Stimulated activated CD8-positive, alpha-beta memory T cell treated with anti-CD3 and anti-CD28 coated beads, Interleukin-15, amount 100 ng/mL, for 24 hours (primary cell): ENCODE measurements at regions not wholly inside any gene's neighbourhood (a gene's known extent, or its start where the extent isn't known, plus 50 kb on each side); places are given as distances from the start of the nearest gene placed in this dataset.

Experiments
- DNase-seq: peaks from one replicate; pipeline ENCODE4 v3.0.0-alpha.2; 2020; ENCODE audit warnings: low read depth

DNA sequence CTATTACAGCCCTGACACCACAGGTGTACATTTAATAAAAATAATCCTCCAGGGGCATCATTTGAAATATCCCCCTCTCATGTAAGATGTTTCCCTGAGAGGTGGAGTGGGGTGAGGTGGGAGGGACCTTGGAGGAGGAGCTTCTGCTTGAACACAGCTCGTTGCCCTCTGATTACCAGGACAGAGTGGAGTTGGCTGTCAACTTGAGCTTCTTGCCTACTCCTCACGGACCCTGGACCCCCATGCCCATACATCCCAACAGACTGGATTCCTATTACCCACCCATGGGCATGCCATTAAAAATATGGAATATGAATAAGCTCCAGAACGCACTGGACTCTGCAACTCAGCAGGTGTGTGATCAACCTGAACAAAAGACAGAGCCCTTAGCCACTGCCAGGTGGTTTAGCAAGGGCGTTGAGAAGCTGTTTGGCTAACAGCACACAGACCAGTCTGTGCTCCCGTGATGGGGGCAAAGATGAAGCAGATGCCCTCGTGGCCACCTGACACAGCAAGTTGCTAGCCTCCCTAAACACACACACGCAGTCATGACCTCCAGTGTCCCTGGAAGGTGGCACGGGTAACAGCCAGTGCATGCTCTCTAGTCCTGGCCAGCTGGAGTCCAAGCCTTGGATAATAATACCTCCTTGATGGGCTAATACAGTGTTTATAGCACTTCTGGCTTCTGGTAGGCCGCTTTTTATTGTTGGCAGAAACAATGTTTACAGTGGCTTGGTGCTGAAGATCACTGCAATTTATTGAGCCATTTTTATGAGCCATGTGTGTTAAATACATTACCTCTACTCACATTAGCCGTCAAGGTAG lies 155.0 kb downstream of the TOMM20 start:
- DNase-seq, result no peak

DNA sequence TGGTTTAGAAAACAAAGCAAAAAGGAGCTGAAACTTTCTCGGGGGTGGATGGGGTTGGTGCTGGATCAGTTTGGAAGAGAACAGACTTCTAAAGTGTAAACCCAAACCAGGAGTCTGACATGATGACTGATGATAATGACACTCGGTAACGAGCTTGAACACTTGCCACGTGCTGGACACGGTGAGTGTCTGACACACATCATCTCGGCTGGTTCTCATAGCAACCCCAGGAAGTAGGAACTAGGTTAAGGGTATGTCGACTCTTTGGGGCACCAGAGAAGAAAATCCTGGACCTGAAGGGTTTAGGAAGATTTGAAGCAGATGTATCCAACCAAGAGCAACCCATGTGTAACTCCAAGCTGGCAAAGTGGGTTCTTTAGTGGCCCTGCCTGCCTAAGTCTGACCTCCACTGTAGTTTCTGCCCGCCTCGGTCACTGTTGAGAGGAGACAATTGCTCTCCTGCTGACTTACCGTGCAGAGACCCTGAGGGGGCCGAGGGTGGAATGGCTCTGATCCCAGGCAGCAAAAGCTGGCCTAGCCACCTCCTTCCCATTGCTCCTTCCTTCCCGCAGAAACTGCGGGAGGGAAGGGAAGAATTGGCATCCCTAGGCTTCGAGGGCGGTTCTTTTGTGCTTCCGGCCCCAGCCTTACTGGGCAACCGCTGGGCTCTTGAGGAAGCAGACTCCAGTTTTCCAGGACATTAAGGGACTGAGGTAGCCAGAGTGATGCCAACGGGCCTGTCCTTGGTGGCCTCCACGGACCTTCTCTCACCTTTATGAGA lies 156.0 kb downstream of the TOMM20 start:
- no peak for DNase-seq

DNA sequence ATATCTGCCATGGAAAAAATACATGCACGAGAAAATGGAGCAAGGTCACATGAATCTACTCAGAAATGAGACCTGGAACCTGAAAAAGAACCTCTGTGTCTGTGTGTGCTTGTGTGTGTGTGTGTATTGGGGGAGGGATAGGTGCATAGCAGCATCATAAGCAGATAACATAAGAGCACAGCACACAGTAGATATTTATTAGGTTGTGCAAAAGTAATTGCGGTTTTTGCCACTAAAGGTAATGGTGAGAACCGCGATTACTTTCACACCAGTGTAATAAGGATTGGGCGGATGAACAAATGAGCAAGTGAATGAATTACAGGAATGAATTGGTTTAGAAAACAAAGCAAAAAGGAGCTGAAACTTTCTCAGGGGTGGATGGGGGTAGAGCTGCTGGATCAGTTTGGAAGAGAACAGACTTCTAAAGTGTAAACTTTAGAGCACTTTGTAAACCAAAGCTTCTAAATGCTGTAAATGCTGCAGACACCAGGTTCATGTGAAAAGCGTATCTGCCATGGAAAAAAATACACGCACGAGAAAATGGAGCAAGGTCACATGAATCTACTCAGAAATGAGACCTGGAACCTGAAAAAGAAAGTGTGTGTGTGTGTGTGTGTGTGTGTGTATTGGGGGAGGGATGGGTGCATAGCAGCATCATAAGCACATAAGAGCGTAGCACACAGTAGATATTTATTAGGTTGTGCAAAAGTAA lies 156.9 kb downstream of the TOMM20 start:
- DNase-seq, result no peak

DNA sequence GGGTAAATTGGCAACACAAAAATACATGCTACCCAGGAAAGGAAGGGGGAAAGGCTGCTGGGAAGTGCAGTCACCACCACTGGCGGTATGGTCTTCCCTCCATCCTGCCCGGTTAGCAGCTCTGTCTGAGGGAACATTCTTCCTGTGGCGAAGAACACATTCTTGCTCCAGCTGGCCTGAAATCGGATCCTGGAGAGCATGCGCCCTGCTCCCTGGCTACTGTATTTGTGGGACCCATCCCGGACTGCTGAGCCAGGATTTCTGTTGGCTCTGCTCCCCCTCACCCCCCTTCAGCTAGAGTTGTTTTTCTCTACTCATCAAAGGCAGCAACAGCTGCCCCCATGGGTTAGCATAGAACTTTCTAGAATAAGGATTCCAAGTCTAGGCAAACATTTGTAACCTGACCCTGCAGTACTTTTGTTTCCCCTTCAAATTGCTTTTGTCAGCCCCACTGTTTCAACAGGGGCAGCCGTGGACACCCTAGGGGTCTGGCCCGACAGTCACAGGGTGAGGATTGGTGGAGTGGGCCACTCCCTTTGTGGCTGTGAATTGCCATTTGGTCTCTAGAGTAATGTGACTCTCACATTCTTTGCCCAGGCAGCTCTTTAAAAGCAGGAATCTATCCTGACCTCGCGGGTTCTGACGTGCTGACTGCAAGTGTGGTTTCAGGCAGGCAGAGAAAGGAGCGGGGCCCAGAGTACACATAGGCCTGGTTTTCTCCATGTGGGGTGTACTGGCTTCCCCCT lies 157.7 kb downstream of the TOMM20 start:
- no peak for DNase-seq

DNA sequence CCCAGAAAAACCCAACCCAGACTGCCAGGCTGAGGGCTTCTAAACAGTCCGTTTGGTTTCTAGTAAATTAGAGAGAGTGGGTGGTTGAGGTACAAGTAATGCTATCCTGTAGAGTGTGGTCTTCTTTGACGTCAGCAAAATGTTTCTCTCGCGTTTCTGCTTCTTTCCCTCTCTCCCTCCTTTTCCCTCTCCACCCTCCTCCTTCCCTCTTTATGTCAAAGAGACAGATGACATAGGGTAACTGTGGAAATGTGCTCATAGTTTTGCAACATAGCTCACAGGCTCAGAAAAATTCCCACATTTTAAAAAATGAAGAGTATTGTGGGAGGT lies 158.3 kb downstream of the TOMM20 start:
- DNase-seq, result no peak

DNA sequence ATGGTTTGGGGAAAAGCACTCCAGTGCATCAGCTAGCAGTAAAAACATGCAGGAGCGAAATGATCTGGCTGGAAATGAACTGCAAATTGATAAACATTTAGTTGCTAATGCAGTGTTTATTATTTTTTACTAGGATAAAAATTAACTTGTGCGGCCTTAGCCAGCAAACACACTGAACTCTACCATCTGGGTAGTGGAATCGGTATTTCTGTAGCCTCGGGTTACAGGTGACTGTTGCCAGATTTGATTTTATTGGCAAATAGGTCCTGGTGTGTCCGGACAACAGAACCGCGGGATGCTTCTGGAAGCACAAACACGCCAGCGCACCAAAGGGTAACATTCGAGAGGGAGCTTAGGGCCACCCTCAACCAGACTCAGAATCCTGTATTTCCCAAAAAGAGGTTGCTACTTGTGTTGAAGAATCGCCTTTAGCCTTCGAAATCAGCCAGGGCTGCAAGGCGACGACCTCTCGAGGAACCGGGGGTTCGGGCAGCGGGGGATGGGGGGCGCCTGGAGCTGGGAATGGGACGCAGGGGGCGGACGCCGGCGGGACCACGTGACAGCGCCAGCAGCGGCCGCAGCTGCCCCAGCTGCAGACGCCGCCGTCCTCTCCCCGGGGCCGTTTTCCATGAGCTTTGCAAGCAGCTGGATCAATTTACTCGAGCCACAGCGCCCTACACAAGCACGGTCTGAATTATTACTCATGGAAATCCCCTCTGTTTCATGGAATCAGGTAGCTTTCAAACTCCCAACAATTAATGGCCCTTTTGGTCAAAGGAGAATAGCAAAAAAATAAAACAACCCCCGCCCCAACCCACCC lies 158.8 kb downstream of the TOMM20 start:
- DNase-seq, result no peak

DNA sequence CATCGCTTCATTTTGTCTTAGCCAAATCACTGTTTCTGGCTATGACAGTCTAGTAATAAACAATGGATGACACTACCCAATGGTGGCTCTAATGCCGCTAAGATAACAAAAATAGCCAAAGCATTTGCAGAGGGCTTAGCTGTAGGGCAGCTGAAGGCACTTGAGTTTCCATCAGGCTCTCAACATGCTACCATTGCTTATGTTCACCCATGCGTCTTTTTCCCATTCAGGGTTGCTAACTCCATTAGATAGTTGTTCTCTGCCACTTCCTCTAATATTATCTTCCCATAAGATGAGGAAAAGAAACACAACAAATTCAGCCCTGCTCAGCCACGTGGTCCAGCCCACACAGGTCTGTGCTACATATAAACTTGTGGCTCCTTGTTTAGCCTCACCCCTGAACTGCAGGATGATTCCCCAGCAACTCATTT lies 159.6 kb downstream of the TOMM20 start:
- DNase-seq, result no peak

DNA sequence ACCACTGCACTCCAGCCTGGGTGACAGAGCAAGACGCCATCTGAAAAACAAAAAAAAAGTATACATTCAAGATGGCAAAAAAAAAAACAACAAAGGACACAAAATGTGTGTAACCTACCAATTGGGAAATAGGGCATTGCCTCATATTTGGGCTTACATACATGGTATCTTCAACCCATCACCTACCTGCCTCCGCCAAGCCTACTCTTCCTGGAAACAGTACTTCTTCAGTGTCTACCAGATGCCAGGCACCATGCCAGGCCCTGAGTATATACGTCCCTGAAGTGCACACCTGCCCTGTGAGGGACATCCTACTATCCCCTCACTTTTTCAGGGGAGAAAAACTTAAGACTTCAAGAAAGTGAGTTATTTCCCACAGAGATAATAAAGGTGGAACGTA lies 160.2 kb downstream of the TOMM20 start:
- no peak for DNase-seq

DNA sequence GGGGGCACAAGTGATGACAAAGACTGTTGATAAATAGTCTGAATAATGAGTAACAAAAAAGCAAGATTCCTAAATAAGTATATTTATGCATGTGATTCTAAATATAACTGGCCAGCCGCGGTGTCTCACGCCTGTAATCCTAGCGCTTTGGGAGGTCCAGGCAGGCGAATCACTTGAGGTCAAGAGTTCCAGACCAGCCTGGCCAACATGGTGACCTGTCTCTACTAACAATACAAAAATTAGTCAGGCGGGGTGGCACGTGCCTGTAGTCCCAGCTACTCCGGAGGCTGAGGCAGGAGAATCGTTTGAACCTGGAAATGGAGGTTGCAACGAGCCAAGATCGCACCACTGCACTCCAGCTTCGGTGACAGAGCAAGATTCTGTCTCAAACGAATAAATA lies 161.5 kb downstream of the TOMM20 start:
- no peak for DNase-seq

DNA sequence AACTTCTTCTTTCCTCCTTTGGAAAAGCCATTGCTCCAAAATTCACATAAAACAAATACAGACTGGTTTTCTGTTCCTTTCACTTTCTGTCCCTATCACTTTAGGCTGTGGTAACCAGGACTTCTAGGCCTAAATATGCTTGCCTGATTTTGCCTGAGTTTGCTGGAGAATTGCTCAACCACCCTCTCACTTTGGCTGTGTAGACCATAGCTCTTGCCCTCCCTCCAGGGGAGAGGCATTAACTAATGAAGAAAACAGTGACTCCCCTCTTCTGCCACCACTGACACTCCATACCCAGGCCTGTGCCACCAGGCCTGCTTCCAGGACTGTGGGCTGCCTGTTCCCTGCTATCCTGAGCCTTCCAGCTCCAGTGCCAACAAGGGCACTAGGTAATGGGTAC lies 163.5 kb downstream of the TOMM20 start:
- no peak for DNase-seq

DNA sequence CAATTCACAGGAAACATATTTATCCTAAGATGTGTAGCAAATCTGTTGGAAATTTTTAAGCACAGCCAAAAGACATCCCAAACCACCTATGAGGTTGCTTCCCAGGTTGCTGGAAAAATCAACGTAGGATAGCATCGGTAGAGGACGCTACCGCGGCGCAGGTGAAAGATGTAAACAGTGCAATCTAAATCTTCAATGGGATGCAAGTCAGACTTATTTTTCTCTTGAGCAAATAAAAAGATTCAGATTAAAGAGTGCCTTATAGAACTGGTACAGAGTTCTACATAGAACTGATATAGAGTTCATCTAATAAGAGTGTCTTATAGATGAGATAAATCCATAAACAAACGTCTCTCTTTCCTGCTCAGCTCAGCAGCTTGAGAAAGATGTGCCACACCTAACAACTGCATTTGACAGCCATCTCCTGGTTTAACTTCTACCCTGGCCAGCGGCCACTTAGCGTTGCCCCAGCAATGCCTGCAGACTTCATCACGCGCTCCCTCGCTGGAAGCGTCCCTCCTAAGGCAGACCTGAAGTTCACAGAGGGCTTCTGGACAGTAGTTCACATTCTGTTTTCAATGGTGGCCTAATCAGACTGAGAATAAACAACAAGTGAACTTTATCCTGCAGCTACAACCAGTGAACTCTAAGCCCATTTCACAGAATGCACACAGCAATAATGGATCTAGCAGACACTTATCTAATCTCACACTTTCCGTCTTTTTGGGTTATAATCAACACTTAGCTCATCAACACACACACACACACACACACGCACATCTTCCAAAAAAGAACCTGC lies 164.5 kb downstream of the TOMM20 start:
- no peak for DNase-seq

DNA sequence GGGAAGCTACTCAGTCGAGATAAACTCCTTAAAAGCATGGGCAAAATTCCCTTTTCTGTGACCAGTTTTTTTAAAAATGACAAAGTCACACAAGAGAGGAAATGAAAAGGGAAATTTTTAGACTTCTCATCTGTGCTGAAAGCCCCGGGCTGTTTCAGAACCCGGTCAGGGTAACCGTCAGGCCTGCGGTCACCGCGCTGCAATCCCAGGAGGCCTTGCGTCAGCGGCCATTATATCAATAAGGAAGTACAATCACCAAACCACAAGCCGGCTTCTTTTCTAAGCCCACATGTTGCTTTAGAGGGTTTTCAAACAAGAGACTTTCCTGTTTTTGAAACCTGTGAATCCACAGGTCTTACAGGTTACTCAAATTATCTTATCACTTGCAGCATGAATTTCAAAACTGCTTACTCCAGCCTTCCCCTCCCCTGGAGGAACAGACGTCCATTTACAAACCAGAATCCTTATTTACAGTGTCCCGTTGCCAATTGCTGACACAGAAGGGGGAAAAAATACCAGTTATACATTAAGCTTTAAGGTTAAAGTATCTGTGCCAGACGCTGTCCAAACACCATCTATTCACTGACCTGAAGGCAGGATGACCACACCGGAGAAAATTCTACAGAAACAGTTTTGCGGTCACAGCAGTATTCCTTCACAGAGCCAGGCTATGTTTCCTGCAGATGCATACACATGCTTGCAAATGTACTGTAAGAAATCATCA lies 165.3 kb downstream of the TOMM20 start:
- peak; percentile 70 for DNase-seq

DNA sequence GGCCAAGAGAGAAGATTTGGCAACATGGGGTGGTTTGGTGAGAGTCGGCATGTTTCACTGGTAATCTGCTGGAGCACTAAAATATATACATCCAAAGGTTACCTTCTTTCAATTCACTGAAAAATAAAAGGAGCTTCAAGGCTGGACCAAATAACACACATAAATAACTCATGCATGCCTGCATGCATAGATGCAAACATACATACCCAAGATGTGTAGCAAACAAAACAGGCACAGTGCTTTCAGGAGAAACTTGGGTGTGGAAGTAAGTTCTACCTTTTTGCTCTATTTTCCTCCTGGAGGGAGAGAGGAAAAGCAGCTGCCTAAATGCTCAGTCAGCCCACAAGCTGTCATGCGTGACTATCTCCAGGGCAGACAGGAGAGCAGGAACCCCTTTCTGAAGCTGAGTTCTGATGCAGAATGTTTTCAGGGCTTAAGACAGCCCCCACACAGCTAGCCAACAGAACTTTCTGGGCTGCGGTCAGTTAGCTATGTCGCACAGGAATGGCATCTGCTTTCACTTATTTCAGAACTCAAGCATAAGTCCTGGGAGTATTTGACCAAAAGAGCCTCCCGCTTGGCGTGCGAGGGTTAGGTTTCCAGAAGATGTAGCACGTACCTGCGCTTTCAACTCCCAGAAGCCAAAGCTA lies 166.2 kb downstream of the TOMM20 start:
- no peak for DNase-seq

DNA sequence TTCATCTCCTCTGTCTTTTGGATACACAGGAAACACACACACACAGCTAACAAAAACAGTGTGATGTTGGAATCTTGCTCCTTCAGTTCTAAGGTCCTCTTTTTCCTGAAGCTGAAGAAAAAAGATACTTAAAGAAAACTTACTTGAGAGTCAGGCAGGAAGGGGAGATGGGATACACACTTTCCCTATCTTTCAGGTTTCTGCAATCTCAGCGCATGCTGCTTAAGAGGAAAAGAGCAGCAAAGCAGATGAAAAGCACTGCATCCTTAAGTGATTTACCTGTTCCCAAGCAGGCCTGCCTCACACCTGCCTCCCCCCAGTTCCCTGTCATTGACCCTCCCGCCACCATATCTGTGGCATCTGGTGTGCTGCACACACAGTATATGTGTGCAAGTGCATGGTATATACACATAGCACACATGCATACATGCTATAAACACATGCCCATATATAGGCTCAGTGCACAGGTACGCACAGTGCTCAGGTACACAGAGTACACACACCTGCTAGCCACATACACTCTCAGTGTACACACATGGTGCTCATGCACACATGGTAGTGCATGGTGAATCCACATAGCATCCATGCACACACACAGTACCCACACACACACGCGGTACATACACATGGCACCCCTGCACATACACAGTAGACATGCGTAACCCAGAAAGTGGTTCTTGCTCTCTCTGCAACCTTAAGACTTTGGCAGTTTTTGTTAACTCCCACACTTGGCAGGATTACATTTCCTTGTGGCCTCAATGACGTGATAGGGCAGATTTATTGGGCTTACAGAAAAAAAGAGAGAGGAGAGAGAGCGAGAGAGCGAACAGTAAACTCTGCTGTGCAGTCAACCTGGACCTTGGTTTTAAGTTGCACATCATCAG lies 166.9 kb downstream of the TOMM20 start:
- no peak for DNase-seq

DNA sequence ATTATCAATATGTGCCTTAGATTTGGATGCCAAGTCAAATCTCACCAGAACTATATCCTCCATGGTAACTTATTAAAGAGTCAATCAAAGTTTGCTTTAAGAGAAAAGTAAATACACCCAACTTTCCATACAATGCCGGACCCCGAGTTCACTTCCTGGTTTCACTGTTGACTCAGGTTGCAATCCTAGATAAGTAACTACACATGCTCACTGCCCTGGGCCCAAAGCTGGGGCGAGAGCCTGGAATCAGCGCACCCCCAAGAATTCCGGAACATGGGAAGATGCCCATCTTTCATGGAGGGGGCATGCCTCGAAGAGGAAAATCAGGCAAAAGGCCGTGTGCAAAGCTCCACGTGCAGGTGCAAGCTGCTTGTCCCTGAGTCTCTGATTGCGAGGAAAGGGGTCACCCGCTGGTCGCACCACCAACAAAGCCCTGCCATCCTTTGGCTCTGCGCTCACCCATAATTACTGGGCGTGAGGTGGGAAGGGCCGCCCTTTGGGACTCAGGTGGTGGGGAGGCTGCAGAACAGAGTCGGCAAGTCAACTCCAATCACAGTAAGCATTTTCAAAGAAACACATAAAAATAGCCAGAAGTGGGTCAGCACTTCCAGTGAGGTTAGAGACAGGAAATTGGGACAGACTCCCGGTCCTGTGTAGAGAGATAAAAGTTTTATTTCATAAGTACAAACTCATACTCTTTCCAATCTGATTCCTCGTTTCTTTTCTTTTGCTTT lies 167.7 kb downstream of the TOMM20 start:
- DNase-seq, result no peak

DNA sequence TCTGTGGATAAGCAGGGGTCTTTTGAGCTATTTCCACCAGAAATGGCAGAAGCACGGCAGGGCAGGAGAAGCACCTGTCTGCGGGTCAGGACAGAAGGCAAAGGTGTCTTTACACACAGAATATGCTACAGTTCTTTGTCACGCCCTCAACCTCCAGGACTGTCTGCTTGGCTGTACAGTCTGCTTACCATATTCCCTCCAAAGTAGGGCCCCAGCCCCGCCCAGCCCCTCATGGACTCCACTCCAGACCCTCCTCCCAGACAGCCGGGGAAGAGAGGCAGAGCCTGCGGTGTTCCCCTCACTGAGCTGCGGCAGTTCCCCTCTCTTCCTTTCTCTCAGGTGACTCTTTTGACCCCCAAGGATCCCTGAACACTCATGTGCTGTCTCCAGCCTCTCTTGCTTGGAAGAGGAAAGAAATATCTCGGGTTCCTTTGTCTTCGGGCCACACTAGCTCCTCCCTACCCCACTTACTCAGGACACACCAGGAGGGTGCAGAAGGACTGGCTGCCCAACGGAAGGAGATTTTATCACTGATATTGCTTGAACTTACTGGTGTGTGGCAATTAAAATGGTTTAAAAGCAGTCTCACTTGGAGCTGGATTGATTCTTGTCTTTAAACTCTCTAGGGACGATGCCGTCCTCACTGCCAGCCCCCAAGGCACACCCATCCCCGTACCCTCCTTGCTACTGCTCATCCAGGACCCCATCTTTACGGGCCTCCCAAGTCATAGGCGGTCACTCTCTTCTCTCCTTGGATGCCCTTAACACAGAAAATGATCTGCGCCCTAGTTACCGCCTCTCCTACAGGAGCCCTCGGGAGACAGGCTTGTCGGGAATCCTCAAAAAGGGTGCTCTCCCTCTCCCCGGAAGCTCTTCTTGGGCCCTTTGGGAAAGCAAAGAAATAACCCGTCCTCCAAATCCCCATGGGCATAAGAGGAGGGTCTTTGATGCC lies 169.7 kb downstream of the TOMM20 start:
- DNase-seq, result no peak
